Mesenchymal stem cell (in vitro differentiated cells and primary cell): ENCODE measurements at regions not wholly inside any gene's neighbourhood (a gene's known extent, or its start where the extent isn't known, plus 50 kb on each side); places are given as distances from the start of the nearest gene placed in this dataset.

Experiments used
- DNase-seq: peaks from one replicate; pipeline ENCODE4 v3.0.0-alpha.2; 2013
- H2AFZ ChIP-seq: one replicate; pipeline ENCODE4 v1.6.1; 2013; ENCODE audit warnings: low read depth, mild to moderate bottlenecking, control low read depth, inconsistent platforms, low read length, moderate library complexity
- H2AK5ac ChIP-seq: 2 replicates; pipeline ENCODE4 v1.6.1; 2013; ENCODE audit warnings: low read length, moderate library complexity, mild to moderate bottlenecking, inconsistent platforms; ENCODE audit not compliant: severe bottlenecking
- H2BK120ac ChIP-seq: one replicate; pipeline ENCODE4 v1.6.1; 2013; ENCODE audit warnings: low read depth, mild to moderate bottlenecking, inconsistent platforms, low read length, moderate library complexity
- H2BK12ac ChIP-seq, 2 experiments: one replicate each; pipeline ENCODE4 v1.6.1; 2013; ENCODE audit warnings: inconsistent platforms in 2 of 2, low read length in 2 of 2, mild to moderate bottlenecking in 2 of 2, moderate library complexity in 2 of 2, control low read depth in 1 of 2
- H2BK15ac ChIP-seq: one replicate; pipeline ENCODE4 v1.6.1; 2013; ENCODE audit warnings: mild to moderate bottlenecking, low read depth, inconsistent platforms; ENCODE audit not compliant: poor library complexity, severe bottlenecking
- H2BK5ac ChIP-seq: 2 replicates; pipeline ENCODE4 v1.6.1; 2013; ENCODE audit warnings: low read depth, mild to moderate bottlenecking, low read length, control low read depth, inconsistent platforms; ENCODE audit not compliant: poor library complexity, severe bottlenecking
- H3K14ac ChIP-seq, 2 experiments: one replicate each; pipeline ENCODE4 v1.6.1; 2013; ENCODE audit warnings: inconsistent platforms in 2 of 2, low read length in 2 of 2, control low read depth in 1 of 2, mild to moderate bottlenecking in 1 of 2, moderate library complexity in 1 of 2
- H3K18ac ChIP-seq, 2 experiments: one replicate each; pipeline ENCODE4 v1.6.1; 2013; ENCODE audit warnings: inconsistent platforms in 2 of 2, low read length in 2 of 2, control low read depth in 1 of 2, low read depth in 1 of 2, mild to moderate bottlenecking in 1 of 2
- H3K23ac ChIP-seq, 2 experiments: one replicate each; pipeline ENCODE4 v1.6.1; 2013; ENCODE audit warnings: inconsistent platforms in 2 of 2, low read length in 2 of 2, mild to moderate bottlenecking in 2 of 2, moderate library complexity in 2 of 2, control low read depth in 1 of 2
- H3K27ac ChIP-seq: 2 replicates; pipeline ENCODE4 v1.5.1; 2013; ENCODE audit warnings: mild to moderate bottlenecking, moderate library complexity, low read length, control low read depth, inconsistent platforms; ENCODE audit not compliant: poor library complexity, severe bottlenecking
- H3K27me3 ChIP-seq, 2 experiments: 2 replicates each; pipeline versions ENCODE4 v1.6.1 to v1.7.0; 2013; ENCODE audit warnings: low read length in 2 of 2, mild to moderate bottlenecking in 2 of 2, moderate library complexity in 2 of 2, control low read depth in 1 of 2, inconsistent platforms in 1 of 2; ENCODE audit not compliant: control insufficient read depth in 1 of 2, insufficient read depth in 1 of 2
- H3K36me3 ChIP-seq, 2 experiments: 2 replicates each; pipeline versions ENCODE4 v1.6.1 to v1.7.0; 2013; ENCODE audit warnings: low read length in 2 of 2, control low read depth in 1 of 2, inconsistent platforms in 1 of 2, low read depth in 1 of 2, mild to moderate bottlenecking in 1 of 2; ENCODE audit not compliant: insufficient read depth in 2 of 2, control insufficient read depth in 1 of 2
- H3K4ac ChIP-seq, 2 experiments: one replicate each; pipeline ENCODE4 v1.6.1; 2013; ENCODE audit warnings: inconsistent platforms in 2 of 2, low read length in 2 of 2, mild to moderate bottlenecking in 2 of 2, moderate library complexity in 2 of 2, control low read depth in 1 of 2, low read depth in 1 of 2
- H3K4me1 ChIP-seq: 2 replicates; pipeline ENCODE4 v1.6.1; 2013; ENCODE audit warnings: low read depth, low read length, control low read depth; ENCODE audit not compliant: control insufficient read depth, insufficient read depth
- H3K4me2 ChIP-seq: 2 replicates; pipeline ENCODE4 v1.6.1; 2013; ENCODE audit warnings: low read length, mild to moderate bottlenecking, inconsistent platforms; ENCODE audit not compliant: poor library complexity, severe bottlenecking
- H3K4me3 ChIP-seq, 2 experiments: 2 replicates each; pipeline versions ENCODE4 v1.5.1 to v1.7.0; 2013; ENCODE audit warnings: low read length in 2 of 2, mild to moderate bottlenecking in 2 of 2, control low read depth in 1 of 2, low read depth in 1 of 2; ENCODE audit not compliant: insufficient read depth in 1 of 2
- H3K79me1 ChIP-seq: replicated peaks from 2 replicates; pipeline ENCODE4 v1.6.1; 2013; ENCODE audit warnings: mild to moderate bottlenecking, control low read depth, low read length, inconsistent platforms; ENCODE audit not compliant: poor library complexity, severe bottlenecking
- H3K9ac ChIP-seq: 2 replicates; pipeline ENCODE4 v1.7.0; 2013; ENCODE audit warnings: mild to moderate bottlenecking, low read length, moderate library complexity
- H3K9me3 ChIP-seq: 2 replicates; pipeline ENCODE4 v1.7.0; 2013; ENCODE audit warnings: mild to moderate bottlenecking, low read length; ENCODE audit not compliant: control insufficient read depth
- H4K8ac ChIP-seq: one replicate; pipeline ENCODE4 v1.6.1; 2013; ENCODE audit warnings: inconsistent platforms, mild to moderate bottlenecking, low read length, moderate library complexity
- H4K91ac ChIP-seq: one replicate; pipeline ENCODE4 v1.6.1; 2013; ENCODE audit warnings: mild to moderate bottlenecking, low read length, inconsistent platforms
- WGBS: methylation state at CpG from one replicate; pipeline ENCODE4 v1.1.7; 2013; ENCODE audit warnings: mixed read lengths; 5-methylcytosine and 5-hydroxymethylcytosine counted together

GRCh38 chrX:6313356-6313755 lies 84.7 kb upstream of the NLGN4X start:
- Histone ChIP-seq H3K18ac (no peak overlapping the region), H2AFZ (no peak overlapping the region), H3K23ac (no peak overlapping the region), H3K79me1 (no peaks in the 10 kb centered on the region), H2AK5ac (no peak overlapping the region), H3K27ac (no peak overlapping the region), H3K4me3 (no peak overlapping the region), H2BK120ac (no peak overlapping the region), H3K4me2 (no peak overlapping the region), H3K14ac (no peak overlapping the region), H3K9me3 (peaks cover 3% of the 10 kb centered on the region), H2BK5ac (no peak overlapping the region), H3K36me3 (no peaks in the 10 kb centered on the region), H3K4ac (no peak overlapping the region), H3K4me1 (no peaks in the 10 kb centered on the region), H4K91ac (no peak overlapping the region), H2BK15ac (no peak overlapping the region), H2BK12ac (no peak overlapping the region), H3K9ac (no peak overlapping the region), H4K8ac (no peak overlapping the region), H3K27me3 (no peaks in the 10 kb centered on the region)
- 64% methylated on average over 1 of the region's 4 CpGs for WGBS
- DNase-seq, result no peak

- Histone ChIP-seq H3K27me3 (no peaks in the 10 kb centered on the region), H2AFZ (no peak overlapping the region), H3K4ac (no peak overlapping the region), H2BK5ac (no peak overlapping the region), H3K79me1 (no peaks in the 10 kb centered on the region), H4K91ac (no peak overlapping the region), H3K4me2 (no peak overlapping the region), H2BK120ac (no peak overlapping the region), H2BK15ac (no peak overlapping the region), H3K18ac (no peak overlapping the region), H3K36me3 (no peaks in the 10 kb centered on the region), H2BK12ac (no peak overlapping the region), H2AK5ac (no peak overlapping the region), H3K27ac (no peak overlapping the region), H3K4me3 (no peak overlapping the region), H3K9ac (no peak overlapping the region), H3K9me3 (no peaks in the 10 kb centered on the region), H4K8ac (no peak overlapping the region), H3K4me1 (no peaks in the 10 kb centered on the region), H3K23ac (no peak overlapping the region), H3K14ac (no peak overlapping the region)
- 58% methylated on average over 1 of the region's 1 CpG for WGBS
- no peak for DNase-seq
Measured at GRCh38 chrX:6311540-6311939, 82.9 kb upstream of the NLGN4X start.

GRCh38 chrX:6307156-6307555 lies 78.5 kb upstream of the NLGN4X start:
- Histone ChIP-seq H2BK12ac (no peak overlapping the region), H3K9me3 (no peaks in the 10 kb centered on the region), H3K4ac (no peak overlapping the region), H3K79me1 (no peaks in the 10 kb centered on the region), H3K4me3 (no peak overlapping the region), H2BK15ac (no peak overlapping the region), H2BK120ac (no peak overlapping the region), H3K27ac (no peak overlapping the region), H2BK5ac (no peak overlapping the region), H3K27me3 (no peaks in the 10 kb centered on the region), H2AK5ac (no peak overlapping the region), H4K8ac (no peak overlapping the region), H4K91ac (no peak overlapping the region), H3K4me1 (no peaks in the 10 kb centered on the region), H2AFZ (no peak overlapping the region), H3K4me2 (no peak overlapping the region), H3K14ac (no peak overlapping the region), H3K23ac (no peak overlapping the region), H3K18ac (no peak overlapping the region), H3K9ac (no peak overlapping the region), H3K36me3 (no peaks in the 10 kb centered on the region)
- no peak for DNase-seq
- 40% methylated on average over 5 of the region's 5 CpGs for WGBS

GRCh38 chrX:6299724-6300123 lies 71.1 kb upstream of the NLGN4X start:
- Histone ChIP-seq H3K4ac (no peak overlapping the region), H2AFZ (no peak overlapping the region), H2AK5ac (no peak overlapping the region), H3K23ac (no peak overlapping the region), H2BK120ac (no peak overlapping the region), H2BK12ac (no peak overlapping the region), H3K36me3 (no peaks in the 10 kb centered on the region), H3K4me3 (no peak overlapping the region), H3K27me3 (no peaks in the 10 kb centered on the region), H3K14ac (no peak overlapping the region), H3K9me3 (peaks cover 5% of the 10 kb centered on the region), H3K4me1 (no peaks in the 10 kb centered on the region), H3K79me1 (no peaks in the 10 kb centered on the region), H3K9ac (no peak overlapping the region), H3K4me2 (no peak overlapping the region), H2BK15ac (no peak overlapping the region), H4K91ac (no peak overlapping the region), H4K8ac (no peak overlapping the region), H3K27ac (no peak overlapping the region), H3K18ac (no peak overlapping the region), H2BK5ac (no peak overlapping the region)
- WGBS, result 95% methylated on average over 6 of the region's 6 CpGs
- DNase-seq, result no peak
